Testis (tissue), 2 donors: ENCODE measurements at regions not wholly inside any gene's neighbourhood (a gene's known extent, or its start where the extent isn't known, plus 50 kb on each side); places are given as distances from the start of the nearest gene placed in this dataset.

Source experiments
- POLR2A ChIP-seq: fragments of 450-650 bp; IDR thresholded peaks from one replicate; pipeline ENCODE4 v1.6.1; 2017; ENCODE audit warnings: antibody characterized with exemption, mild to moderate bottlenecking, moderate library complexity
- TF ChIP-seq, protein P1 (sequence below), 3 experiments: fragments of 450-650 bp in 2 of 3; fragments of 200-600 bp in 1 of 3; sonication (generic) in 1 of 3; IDR thresholded peaks; one replicate each; pipeline ENCODE4 v1.5.1; 2016 to 2019; ENCODE audit warnings: antibody characterized with exemption in 3 of 3, mild to moderate bottlenecking in 2 of 3, moderate library complexity in 1 of 3

GRCh38 chr18:79624356-79625170 lies 55.0 kb upstream of the CTDP1 start:
- TF ChIP-seq, protein P1, sequence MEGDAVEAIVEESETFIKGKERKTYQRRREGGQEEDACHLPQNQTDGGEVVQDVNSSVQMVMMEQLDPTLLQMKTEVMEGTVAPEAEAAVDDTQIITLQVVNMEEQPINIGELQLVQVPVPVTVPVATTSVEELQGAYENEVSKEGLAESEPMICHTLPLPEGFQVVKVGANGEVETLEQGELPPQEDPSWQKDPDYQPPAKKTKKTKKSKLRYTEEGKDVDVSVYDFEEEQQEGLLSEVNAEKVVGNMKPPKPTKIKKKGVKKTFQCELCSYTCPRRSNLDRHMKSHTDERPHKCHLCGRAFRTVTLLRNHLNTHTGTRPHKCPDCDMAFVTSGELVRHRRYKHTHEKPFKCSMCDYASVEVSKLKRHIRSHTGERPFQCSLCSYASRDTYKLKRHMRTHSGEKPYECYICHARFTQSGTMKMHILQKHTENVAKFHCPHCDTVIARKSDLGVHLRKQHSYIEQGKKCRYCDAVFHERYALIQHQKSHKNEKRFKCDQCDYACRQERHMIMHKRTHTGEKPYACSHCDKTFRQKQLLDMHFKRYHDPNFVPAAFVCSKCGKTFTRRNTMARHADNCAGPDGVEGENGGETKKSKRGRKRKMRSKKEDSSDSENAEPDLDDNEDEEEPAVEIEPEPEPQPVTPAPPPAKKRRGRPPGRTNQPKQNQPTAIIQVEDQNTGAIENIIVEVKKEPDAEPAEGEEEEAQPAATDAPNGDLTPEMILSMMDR (IDR thresholded peaks at IDR 0.05) = no peak
- no peak for TF ChIP-seq POLR2A
